GM18870 (cell line): ENCODE measurements at regions not wholly inside any gene's neighbourhood (a gene's known extent, or its start where the extent isn't known, plus 50 kb on each side); places are given as distances from the start of the nearest gene placed in this dataset.
"Not testable (repeated sequence)": the region's sequence is repeated elsewhere in the genome, so short reads cannot be mapped to it uniquely, and the experiment has no call there.

Experiments
- ATAC-seq: cut with Tn5 transposase; IDR thresholded peaks from one replicate; pipeline ENCODE4 v1.9.1; 2021; ENCODE audit warnings: moderate library complexity; ENCODE audit not compliant: unreplicated experiment

- ATAC-seq, result not testable (repeated sequence)
Observed at GRCh38 chr4:77300996-77301395, 144.0 kb downstream of the CCNG2 start.

GRCh38 chr4:77305766-77306165 is 148.8 kb downstream of the CCNG2 start:
- no peak for ATAC-seq

GRCh38 chr4:77306496-77306895 is 149.5 kb downstream of the CCNG2 start:
- ATAC-seq, result no peak

- no peak for ATAC-seq
Observed at GRCh38 chr4:77308843-77309242, 151.8 kb downstream of the CCNG2 start.

- no peak for ATAC-seq
Observed at GRCh38 chr4:77309496-77309895, 152.5 kb downstream of the CCNG2 start.

- ATAC-seq, result no peak
Observed at GRCh38 chr4:77310931-77311330, 153.9 kb downstream of the CCNG2 start.

GRCh38 chr4:77314697-77315096 is 157.7 kb downstream of the CCNG2 start:
- ATAC-seq, result no peak

GRCh38 chr4:77327151-77327550 is 170.1 kb downstream of the CCNG2 start:
- no peak for ATAC-seq

GRCh38 chr4:77332696-77333270 is 175.8 kb downstream of the CCNG2 start:
- ATAC-seq, result no peak

- no peak for ATAC-seq
Observed at GRCh38 chr4:77336411-77337142, 179.6 kb downstream of the CCNG2 start.

GRCh38 chr4:77342170-77342810 is 185.3 kb downstream of the CCNG2 start:
- ATAC-seq, result no peak

GRCh38 chr4:77344001-77344400 is 187.0 kb downstream of the CCNG2 start:
- ATAC-seq, result no peak

GRCh38 chr4:77344784-77345183 is 187.8 kb downstream of the CCNG2 start:
- peak; percentile 66 for ATAC-seq

- peak; percentile 51 for ATAC-seq
Observed at GRCh38 chr4:77347351-77347966, 190.5 kb downstream of the CCNG2 start.

GRCh38 chr4:77348815-77349214 is 191.8 kb downstream of the CCNG2 start:
- no peak for ATAC-seq

GRCh38 chr4:77349364-77349763 is 192.4 kb downstream of the CCNG2 start:
- no peak for ATAC-seq

GRCh38 chr4:77349796-77350195 is 192.8 kb downstream of the CCNG2 start:
- no peak for ATAC-seq

GRCh38 chr4:77352192-77352591 is 195.2 kb downstream of the CCNG2 start:
- ATAC-seq, result peak; percentile 30

- not testable (repeated sequence) for ATAC-seq
Observed at GRCh38 chr4:77353724-77354315, 196.8 kb downstream of the CCNG2 start.

GRCh38 chr4:77354550-77354949 is 197.5 kb downstream of the CCNG2 start:
- ATAC-seq, result no peak

GRCh38 chr4:77355731-77356130 is 198.7 kb downstream of the CCNG2 start:
- ATAC-seq, result no peak
